GM19240 (cell line): ENCODE measurements at regions not wholly inside any gene's neighbourhood (a gene's known extent, or its start where the extent isn't known, plus 50 kb on each side); places are given as distances from the start of the nearest gene placed in this dataset.

ENCODE experiments used
- DNase-seq: peaks from one replicate; pipeline ENCODE4 v3.0.0; 2011; ENCODE audit warnings: low spot score; ENCODE audit not compliant: insufficient read length

DNA sequence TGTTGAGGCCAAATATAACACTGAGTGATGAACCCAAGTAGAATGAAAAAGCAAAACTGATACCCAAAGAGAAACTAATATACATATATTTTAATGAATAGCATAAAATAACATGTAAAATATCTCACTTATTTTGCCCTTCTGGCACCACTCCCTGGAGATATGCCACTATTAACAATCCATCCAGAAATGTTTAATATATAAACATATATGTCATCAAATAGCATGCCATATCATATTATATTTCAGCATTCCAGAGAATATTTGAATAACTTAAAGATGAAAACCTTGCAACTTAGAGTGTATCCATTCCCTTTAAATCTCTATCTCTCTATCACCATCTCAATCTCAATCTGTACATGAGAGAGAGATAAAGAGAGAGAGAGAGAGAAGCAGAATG lies 1073.3 kb upstream of the RAG2 start:
- no peak for DNase-seq

DNA sequence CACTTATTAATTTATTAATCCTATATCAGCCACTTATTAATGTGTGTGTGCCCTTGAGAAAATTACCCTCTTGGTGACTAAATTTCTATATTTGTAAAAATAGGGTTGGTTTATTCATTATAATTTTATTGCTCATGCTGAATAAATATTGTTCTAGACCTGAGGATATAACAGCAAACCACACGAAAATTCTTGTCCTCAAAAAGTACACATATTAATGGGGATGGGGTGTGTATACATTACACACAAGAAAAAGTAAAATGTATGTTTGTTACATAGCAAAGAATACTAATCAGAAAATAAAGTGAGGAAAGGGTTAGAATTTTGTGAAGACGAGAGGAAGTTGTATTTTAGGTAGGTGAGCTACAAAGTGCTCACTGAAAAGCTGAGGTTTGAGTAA lies 1068.9 kb upstream of the RAG2 start:
- no peak for DNase-seq

DNA sequence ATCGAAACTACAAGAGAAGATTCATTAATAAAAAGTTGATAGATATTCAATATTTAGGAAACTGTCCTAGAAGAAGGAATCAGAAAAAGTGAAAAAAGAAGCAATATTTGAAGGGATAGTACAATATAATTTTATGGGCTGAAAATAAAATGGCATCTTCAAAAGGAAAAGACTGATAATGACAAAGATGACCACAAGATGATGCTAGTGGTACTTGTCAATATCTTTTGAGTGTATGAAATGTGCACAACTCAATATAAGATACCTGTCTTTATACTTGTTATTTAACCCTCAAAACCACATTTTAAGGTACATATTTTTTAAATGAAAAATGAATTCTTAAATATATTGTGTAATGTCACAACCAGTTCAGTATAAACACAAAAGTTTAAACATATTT lies 1059.6 kb upstream of the RAG2 start:
- DNase-seq, result no peak

DNA sequence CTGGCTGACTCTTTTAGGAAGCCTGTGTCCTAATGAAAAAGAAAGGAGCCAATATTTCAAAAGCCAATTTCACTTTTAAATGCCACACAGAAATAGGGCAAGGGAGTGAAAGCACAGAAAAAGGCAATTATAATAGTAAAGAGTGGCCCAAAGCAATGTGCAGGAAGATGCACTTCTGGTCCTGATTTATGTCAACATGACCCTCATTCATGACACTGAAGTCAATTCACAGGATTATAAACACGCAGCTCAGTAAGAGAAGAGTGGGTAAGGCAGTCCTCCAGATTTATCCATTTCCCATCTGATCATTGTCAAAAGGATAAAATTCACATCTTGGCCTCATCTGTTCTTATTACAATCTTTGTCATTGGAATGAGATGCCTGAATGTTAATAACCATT lies 1049.7 kb upstream of the RAG2 start:
- no peak for DNase-seq

DNA sequence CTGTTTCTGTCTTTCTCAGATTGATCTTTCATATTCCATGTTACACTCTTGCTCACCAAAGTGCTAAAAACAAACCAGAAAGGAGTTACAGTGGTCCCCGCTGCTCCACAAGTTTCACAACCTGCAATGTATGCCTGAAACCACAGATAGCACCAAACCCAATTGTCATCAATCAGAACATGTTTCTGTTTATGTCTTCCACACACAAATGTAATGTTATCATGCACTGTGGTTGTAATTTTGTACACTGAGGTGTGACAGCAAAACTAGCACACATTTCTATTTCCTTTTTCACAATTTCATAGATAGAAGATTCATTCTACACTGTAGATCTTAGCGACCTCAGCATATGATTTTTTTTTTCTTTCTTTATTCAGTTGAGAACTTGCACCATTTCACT lies 1045.9 kb upstream of the RAG2 start:
- no peak for DNase-seq

DNA sequence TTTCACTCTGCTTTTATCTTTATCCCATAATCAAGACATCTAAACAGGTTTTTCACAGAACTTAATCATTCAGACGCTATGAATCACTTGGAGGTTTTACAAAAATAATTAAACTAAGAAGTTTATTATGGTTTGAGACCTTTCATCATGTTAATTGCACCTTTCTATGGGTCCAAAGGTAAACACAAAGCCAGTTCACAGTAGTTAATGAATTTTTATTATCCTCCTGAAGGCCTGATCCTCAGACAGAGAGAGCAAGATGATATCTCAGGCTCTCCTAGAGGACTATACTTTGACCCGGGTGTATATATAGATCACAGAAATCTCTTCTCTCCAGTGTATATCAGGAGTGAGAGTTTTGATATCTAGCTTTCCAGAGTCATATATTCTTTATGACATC lies 1044.3 kb upstream of the RAG2 start:
- DNase-seq, result no peak

DNA sequence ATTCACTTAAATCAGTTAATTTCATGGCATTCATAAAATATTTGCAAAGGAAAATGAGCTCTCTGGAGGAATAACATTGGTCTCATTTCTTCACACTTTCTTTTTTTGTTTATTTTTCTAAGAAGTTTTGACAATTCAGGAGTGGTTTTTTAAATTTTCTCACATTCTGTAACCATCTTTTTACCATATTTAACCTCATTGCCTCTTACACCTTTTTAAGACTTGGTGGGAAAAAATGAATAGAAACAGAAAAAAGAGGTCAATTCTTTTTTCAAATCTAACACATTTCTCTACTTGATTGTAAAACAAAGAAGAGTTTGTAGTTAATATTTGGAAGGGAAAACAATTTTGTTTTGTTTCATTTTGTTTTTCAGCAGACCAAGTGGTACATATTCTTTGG lies 1034.7 kb upstream of the RAG2 start:
- no peak for DNase-seq

DNA sequence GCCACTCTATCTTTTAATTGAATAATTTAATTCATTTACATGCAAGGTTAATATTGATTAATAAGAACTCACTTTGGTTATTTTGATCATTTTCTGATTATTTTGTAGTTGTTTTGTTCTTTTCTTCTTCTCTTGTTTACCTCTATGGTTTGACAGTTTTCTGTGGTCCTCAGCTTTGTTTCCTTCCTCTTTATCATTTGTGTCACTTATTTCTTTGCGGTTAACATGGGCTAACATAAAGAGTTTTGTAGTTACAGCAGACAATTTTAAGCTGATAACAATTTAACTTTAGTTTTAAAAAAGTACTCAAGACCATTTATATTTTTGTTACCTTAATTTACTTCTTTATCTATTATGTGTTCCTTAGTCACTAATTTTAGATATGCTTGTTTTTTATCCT lies 1032.8 kb upstream of the RAG2 start:
- no peak for DNase-seq

DNA sequence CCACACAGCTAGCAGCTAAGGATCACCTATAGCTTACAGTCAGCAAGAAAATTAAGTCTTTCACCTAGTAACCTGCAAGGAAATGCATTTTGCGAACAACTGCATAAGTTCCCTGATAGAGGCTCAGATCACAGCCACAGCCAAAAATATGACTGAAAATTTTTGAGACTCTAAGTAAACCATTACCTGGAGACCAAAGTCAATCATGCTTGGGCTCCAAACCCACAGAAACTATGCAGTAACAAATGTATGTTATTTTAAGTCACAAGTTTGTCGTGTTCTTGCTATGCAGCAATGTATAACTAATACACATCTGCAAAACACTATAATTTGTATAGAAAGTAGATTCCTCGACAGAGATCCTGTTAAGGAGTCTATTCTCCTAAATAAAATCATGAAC lies 1025.7 kb upstream of the RAG2 start:
- no peak for DNase-seq

DNA sequence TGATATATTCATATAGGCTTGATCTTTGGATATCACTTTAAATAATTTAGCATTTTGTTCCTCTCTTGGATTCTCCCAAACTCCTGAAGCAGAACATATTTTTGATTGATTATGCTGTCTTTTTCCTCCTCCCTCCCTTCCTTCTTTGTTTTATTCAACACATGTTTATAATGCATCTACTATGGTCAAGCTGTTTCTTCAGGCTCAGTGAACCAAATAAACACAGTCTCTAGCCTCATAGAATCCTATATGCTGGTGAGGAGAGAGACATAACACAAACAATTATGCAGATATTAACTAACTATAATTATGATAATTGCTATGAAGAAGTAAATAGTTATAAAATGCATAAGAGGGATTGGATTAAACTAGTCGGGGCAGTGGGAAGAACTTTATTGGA lies 1023.6 kb upstream of the RAG2 start:
- DNase-seq, result no peak

DNA sequence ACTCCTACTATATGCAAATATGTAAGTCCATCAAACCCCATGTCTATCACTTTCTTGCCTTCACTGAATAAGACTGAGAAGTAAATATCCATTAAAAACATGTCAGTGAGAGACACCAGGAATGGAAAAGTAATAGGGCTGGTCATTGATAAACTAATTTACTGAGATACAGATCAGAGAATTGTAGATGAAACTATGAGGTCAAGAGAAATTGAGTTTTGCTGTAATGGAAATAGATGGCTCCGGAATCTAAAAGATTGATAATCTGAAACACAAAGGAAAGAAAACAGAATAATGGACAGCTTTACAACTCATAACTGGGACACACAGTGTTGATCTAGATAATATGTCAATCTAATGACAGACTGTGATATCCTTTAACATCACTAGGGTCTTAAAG lies 1018.3 kb upstream of the RAG2 start:
- DNase-seq, result no peak

DNA sequence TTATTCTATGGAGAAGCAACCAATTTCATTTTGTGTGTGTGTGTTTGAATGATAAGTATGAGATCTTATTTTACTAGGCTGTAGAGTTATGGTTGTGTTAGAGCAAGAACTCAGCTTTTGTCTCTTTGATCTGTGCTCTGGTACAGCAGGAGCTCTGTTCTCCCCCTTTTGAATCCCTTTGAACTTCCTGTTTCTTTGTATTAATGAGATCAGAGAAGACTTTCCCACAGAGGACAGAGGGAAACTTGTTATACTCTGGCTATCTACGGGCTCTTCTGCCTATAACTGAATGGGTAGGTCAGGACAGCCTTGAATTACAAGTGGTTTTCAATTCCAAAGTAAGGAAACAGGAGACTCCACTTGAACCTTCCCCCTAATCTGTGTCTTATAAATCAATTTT lies 1015.0 kb upstream of the RAG2 start:
- DNase-seq, result no peak

DNA sequence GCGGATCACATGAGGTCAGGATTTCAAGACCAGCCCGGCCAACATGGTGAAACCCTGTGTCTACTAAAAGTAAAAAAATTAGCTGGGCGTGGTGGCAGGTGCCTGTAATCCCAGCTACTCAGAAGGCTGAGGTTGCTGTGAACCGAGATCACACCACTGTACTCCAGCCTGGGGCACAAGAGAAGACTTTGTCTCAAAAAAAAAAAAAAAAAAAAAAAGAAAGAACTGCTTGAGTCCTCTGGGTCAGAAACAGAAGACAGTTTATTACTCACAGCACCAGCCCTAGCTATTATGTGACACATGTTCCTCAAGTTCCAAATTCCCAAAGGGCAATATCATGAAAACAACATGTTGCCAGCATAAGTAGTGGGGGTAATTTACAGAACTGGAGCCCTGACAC lies 1014.1 kb upstream of the RAG2 start:
- DNase-seq, result no peak

DNA sequence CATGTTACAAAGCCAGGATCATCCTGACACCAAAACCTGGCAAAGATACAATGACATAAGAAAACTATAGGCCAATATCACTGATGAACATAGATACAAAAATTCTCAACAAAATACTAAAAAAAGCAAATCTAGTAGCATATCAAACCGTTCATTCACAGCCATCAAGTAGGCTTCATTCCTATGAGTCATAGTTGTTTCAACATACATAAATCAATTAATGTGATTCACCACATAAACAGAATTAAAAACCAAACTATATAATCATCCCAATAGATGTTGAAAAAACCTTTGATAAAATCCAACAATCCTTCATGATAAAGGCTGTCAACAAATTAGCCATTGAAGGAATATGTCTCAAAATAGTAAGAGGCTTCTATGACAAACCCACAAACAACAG lies 1007.2 kb upstream of the RAG2 start:
- no peak for DNase-seq

DNA sequence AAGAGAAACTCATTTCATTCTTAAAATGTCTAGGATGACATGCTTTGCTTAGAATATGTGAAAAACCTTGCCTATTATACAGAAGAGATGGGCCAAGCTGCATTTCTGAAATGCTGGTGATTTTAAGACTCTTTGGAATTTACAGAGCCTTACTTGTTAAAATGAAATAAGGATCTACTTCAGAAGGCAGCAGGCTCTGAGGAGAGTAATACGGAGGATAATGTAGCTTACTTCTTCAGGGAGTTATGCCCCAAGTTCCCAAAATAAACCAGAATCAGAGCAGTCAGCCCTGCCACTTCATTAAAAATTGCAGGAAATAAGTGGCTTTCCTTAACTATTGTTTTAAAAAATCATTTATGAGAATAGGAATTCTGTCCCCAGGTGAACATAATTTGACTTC lies 1000.3 kb upstream of the RAG2 start:
- DNase-seq, result no peak

DNA sequence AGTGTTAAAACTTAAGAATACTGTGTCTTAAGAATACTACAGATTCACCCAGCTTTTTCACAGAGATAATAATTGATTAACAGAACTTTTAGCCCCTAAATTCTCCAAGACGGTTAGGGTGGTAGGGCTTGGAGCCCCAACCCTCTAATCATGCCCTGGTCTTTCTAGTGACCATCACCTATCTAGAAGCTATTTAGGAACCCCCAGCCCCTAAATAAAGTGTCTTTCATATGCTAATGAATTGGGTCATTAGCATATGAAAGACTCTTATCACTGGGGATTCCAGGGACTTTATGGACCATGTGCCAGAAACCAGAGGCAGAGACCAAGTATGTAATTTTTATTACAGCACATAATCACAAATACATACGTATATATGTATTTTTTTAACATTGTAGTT lies 999.7 kb upstream of the RAG2 start:
- DNase-seq, result no peak

DNA sequence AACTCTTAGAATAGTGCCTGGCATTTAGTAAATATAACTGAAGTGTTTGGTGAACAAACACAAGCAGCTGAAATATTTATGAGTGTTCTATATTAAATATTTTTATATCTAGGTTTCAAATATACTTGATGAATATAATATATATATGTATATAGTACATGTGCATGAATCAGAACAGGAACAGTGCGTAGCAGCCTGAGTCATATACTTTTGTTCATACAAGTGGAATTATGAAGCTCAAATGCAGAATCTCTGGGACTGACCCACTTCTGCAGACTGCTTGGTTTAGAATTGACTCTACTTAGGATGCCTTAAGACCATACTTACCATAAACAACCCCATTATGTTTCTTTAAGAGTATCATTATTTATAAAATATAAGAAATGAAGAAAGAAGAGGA lies 997.8 kb upstream of the RAG2 start:
- DNase-seq, result no peak

DNA sequence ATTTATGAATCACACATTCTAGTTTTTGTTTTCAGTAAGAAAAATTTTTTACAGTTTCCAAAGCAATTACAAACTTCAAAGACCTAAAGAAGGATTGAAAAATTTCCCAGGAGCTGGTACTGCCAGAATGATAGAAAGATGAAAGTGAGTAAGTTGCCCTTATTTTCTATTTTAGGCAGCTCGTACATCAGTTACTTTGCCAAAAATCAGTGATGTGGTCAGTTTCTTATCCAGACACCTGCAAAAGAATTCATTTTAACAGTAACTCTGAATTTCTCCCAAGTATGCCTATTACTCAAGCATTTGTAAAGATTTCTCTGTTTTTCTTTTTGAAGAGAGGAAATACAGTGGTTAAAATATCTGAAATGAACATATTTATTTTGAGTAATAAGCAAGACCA lies 976.3 kb upstream of the RAG2 start:
- DNase-seq, result no peak

DNA sequence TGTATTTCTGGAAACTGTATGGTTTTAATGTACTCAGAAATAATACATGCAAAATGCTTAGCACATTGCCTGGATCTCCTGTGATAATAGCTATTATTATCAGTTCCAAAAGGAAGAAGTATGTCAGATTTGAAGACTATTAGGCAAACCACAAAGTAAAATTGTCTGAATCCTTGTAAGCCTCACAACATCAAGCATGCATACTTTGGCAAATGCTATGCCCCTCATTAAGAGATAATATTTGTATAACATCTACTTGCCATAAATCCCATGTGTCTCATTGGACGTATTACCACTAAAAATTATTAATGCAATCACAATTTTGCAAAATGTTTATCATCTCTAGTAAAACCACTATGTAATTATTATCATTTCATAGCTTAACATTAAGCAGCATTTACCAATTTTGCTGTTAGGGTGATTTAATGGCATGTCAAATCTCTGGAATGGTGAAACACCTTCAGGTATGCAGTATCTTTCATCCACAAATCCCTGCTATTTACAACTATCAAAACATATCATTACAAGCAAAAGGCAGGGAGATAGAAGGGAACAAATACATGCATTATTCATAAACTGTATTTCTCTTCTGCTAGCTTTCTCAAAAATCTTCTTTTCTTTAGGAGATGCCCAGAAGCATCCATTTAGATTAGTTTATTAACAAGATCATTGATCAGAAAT lies 974.6 kb upstream of the RAG2 start:
- no peak for DNase-seq

DNA sequence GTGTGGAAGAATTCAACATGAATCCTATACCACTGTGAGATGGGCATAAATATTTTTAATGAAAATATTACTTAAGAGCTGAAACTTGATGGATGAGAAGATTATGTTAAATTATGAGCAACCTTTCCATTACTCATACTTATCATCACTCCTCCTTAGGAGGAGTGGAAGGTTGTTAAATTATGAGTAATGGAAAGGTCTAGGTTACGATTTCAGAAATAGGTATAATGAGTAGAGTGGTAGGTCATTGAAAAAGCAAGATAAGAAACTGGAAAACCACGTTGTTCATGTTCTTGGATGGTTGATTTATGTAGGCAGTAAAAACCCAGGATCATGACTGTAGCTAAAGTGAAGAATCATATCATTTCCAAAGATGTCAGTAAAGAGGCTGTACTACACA lies 973.2 kb upstream of the RAG2 start:
- DNase-seq, result no peak

DNA sequence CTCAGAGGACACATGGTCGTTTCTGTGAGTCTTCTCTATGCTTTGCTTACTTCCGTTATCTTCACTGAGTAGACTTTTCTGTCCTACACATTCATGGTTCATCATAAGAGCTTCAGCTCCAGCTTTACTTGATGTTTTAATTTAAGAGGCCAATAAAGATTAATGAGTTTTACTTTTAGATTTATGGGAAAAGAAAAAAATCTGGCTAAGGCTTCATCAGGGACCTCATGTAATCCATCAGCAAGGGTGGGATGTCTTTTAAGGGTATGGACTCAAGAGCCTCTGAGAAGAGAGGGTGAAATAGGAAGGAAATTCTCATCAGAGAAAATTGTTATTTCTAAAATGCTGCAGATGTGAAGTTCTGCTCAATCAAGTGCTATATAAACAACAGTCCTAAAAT lies 963.0 kb upstream of the RAG2 start:
- DNase-seq, result no peak

DNA sequence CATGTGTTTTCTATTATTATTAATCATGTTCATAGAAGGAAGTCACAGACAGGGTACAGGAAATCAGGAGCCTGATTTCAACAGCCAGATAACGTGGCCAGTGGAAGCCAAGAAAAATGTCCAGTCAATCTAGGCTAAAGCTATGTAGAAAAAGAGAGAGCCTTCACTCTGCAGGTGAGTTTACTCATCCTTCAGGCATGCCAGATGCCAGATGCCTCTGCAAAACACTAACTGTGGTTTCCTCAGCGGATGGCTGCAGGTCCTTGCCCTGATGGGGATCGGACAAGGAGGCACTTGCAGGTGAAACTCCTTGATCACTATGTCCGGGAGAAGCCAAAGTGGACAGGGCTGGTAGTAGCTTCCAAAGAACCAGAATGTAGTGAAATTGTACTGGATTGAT lies 962.3 kb upstream of the RAG2 start:
- no peak for DNase-seq

DNA sequence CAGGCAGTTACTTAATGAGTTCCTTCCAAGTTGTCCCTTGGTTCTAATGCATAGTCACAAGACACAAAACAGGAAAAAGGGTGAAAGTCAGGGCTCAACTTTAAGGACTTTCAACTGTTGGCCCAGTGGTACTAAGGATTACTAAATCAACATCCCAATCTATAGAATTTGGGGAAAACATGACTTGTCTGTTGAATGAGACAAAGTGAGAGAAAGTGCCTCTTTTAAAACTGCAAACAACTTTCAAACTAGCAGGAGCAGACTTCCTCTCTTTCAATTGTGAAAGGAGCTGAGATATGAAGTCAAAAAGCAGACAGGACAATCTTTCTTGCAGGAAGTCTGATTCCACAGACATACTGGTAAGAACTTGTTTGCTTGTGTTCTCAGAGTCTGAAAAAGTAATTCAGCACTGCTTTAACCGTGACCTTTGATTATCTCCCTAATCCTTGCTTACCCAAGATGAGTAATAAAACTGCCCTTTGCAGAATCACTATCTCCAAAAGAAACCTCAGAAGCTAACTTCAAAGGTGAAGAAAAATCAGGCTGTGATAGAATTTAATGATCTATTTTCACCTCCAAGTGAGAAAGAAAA lies 960.7 kb upstream of the RAG2 start:
- DNase-seq, result no peak

DNA sequence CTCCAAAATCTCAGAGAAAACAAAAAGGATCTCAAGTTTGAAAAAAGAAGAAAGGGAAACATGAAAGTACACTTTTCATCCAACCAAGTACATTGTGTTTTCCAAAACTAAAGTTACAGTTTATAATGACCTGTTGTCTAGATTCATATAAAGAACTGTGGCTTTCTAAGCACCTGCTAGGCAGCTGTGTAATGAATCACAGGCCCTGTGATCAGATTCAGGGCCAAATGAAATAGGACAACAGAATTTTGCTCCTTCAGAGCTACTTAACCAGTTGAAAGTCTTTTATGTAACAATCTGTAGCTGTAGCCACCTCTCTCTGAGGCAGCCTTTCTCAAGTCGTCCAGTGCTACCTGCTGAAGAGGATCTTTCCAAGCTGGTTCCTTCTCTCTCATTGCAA lies 960.0 kb upstream of the RAG2 start:
- DNase-seq, result no peak
